Hepatocyte (in vitro differentiated cells): ENCODE measurements at regions not wholly inside any gene's neighbourhood (a gene's known extent, or its start where the extent isn't known, plus 50 kb on each side); places are given as distances from the start of the nearest gene placed in this dataset.

Experiments
- DNase-seq: peaks from one replicate; pipeline ENCODE4 v3.0.0-alpha.2; 2016; ENCODE audit warnings: low spot score
- H2AFZ ChIP-seq: fragments of 200-600 bp; sonication (generic); 2 replicates; pipeline ENCODE4 v1.6.0; 2016; ENCODE audit warnings: antibody characterized with exemption, mild to moderate bottlenecking
- H3K27ac ChIP-seq: fragments of 200-600 bp; sonication (generic); 2 replicates; pipeline ENCODE4 v1.5.1; 2016; ENCODE audit warnings: mild to moderate bottlenecking
- H3K27me3 ChIP-seq: fragments of 200-600 bp; sonication (generic); 2 replicates; pipeline ENCODE4 v1.6.1; 2016
- H3K36me3 ChIP-seq: fragments of 200-600 bp; sonication (generic); replicated peaks from 2 replicates; pipeline ENCODE4 v1.5.1; 2016; ENCODE audit warnings: low read depth; ENCODE audit not compliant: insufficient read depth
- H3K4me1 ChIP-seq: fragments of 200-600 bp; sonication (generic); 2 replicates; pipeline ENCODE4 v1.5.1; 2016; ENCODE audit warnings: mild to moderate bottlenecking, moderate library complexity; ENCODE audit not compliant: insufficient read depth
- H3K4me2 ChIP-seq: fragments of 200-600 bp; sonication (generic); 2 replicates; pipeline ENCODE4 v1.6.0; 2016
- H3K4me3 ChIP-seq: fragments of 200-600 bp; sonication (generic); 2 replicates; pipeline ENCODE4 v1.5.1; 2016; ENCODE audit warnings: mild to moderate bottlenecking
- H3K79me2 ChIP-seq: fragments of 200-600 bp; sonication (generic); 2 replicates; pipeline ENCODE4 v1.6.0; 2017; ENCODE audit warnings: mild to moderate bottlenecking
- H3K9me2 ChIP-seq: fragments of 200-600 bp; sonication (generic); replicated peaks from 2 replicates; pipeline ENCODE4 v1.6.0; 2017; ENCODE audit warnings: mild to moderate bottlenecking; ENCODE audit not compliant: insufficient read depth
- H3K9me3 ChIP-seq: fragments of 200-600 bp; sonication (generic); 2 replicates; pipeline ENCODE4 v1.5.1; 2016; ENCODE audit warnings: low read depth, mild to moderate bottlenecking
- H4K20me1 ChIP-seq: fragments of 200-600 bp; sonication (generic); 2 replicates; pipeline ENCODE4 v1.6.0; 2016; ENCODE audit warnings: mild to moderate bottlenecking; ENCODE audit not compliant: insufficient read depth, poor library complexity, severe bottlenecking
- EZH2 ChIP-seq: fragments of 200-600 bp; sonication (generic); IDR thresholded peaks from 2 replicates; pipeline ENCODE4 v1.6.1; 2016; ENCODE audit warnings: antibody characterized with exemption, mild to moderate bottlenecking, borderline replicate concordance
- EZH2phosphoT487 ChIP-seq: fragments of 200-600 bp; sonication (generic); IDR thresholded peaks from one replicate; pipeline ENCODE4 v1.6.1; 2018; ENCODE audit warnings: antibody characterized with exemption, mild to moderate bottlenecking, low read depth, moderate library complexity; ENCODE audit not compliant: unreplicated experiment, severe bottlenecking
- WGBS: methylation state at CpG from one replicate; pipeline ENCODE4 v1.1.6; 2016; ENCODE audit warnings: low lambda C conversion rate; ENCODE audit errors: missing lambda C conversion rate; 5-methylcytosine and 5-hydroxymethylcytosine counted together
- TF ChIP-seq, protein P1 (sequence below): fragments of 200-600 bp; sonication (generic); IDR thresholded peaks from 2 replicates; pipeline ENCODE4 v1.5.1; 2016; ENCODE audit warnings: antibody characterized with exemption, mild to moderate bottlenecking; ENCODE audit not compliant: poor library complexity

DNA sequence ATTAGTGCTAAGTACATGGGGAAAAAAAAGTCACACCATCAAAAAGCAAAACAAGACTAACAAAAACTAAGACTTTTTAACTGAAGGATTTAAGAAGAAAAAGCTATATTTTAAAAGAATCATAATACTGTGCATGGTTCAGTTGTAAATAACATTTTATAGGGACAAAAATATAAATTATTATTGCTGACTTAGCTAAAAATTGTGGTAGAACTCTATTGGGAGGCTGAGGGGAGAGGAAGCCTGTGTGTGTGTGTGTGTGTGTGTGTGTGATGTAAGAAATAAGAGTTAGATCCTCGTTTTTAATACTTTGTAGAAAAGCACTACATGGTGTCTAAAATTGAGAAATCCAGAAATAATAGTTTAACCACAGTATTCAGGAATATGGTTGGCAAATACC, 1950.9 kb upstream of the TENM3 start:
- Histone ChIP-seq H3K4me3 (no peak overlapping the region), H3K9me2 (no peaks in the 10 kb centered on the region), H4K20me1 (no peaks in the 10 kb centered on the region), H3K36me3 (no peaks in the 10 kb centered on the region), H3K27me3 (no peaks in the 10 kb centered on the region), H3K4me2 (no peak overlapping the region), H2AFZ (no peak overlapping the region), H3K9me3 (no peaks in the 10 kb centered on the region), H3K27ac (no peak overlapping the region), H3K79me2 (no peaks in the 10 kb centered on the region), H3K4me1 (no peaks in the 10 kb centered on the region)
- no peak for DNase-seq
- 58% methylated on average over 1 of the region's 1 CpG for WGBS
- TF ChIP-seq, protein P1, sequence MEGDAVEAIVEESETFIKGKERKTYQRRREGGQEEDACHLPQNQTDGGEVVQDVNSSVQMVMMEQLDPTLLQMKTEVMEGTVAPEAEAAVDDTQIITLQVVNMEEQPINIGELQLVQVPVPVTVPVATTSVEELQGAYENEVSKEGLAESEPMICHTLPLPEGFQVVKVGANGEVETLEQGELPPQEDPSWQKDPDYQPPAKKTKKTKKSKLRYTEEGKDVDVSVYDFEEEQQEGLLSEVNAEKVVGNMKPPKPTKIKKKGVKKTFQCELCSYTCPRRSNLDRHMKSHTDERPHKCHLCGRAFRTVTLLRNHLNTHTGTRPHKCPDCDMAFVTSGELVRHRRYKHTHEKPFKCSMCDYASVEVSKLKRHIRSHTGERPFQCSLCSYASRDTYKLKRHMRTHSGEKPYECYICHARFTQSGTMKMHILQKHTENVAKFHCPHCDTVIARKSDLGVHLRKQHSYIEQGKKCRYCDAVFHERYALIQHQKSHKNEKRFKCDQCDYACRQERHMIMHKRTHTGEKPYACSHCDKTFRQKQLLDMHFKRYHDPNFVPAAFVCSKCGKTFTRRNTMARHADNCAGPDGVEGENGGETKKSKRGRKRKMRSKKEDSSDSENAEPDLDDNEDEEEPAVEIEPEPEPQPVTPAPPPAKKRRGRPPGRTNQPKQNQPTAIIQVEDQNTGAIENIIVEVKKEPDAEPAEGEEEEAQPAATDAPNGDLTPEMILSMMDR: no peak
- no peak for TF ChIP-seq EZH2phosphoT487
- no peak for TF ChIP-seq EZH2

DNA sequence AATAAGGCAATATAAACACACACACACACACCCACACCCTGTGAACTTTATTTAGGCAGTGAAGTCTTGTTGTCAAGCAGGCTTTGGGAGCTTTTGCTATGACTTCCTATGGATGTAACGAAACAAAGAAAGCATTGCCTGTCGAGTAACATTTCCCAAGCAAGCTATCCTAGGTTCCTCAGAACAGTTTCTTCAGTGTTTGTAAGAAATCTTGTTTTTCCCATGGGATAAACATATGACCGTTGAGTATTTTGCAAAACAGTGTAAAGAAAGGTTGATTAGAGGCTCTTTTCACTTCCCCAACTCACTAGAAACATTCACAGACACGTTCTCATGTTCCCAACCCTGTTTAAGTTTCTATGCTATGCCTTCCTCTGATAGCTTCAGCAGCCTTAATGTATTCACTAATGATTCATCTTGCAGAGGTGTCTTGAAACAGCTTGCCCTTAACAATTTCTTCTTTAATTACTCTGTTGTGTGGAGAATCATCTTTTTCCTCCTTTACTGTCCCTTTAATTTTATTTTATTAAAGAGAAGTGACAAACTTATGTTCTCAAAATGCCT, 1947.1 kb upstream of the TENM3 start:
- H2AFZ ChIP-seq: no peak overlapping the region
- TF ChIP-seq, protein P1: no peak
- TF ChIP-seq EZH2phosphoT487: no peak
- TF ChIP-seq EZH2: no peak
- no peaks in the 10 kb centered on the region for H3K36me3 ChIP-seq
- H3K4me1 ChIP-seq: no peaks in the 10 kb centered on the region
- H3K4me2 ChIP-seq: no peak overlapping the region
- no peaks in the 10 kb centered on the region for H3K9me3 ChIP-seq
- H3K27ac ChIP-seq: no peak overlapping the region
- no peaks in the 10 kb centered on the region for H3K79me2 ChIP-seq
- H3K9me2 ChIP-seq: no peaks in the 10 kb centered on the region
- H4K20me1 ChIP-seq: no peaks in the 10 kb centered on the region
- no peak for DNase-seq
- WGBS: 59% methylated on average over 4 of the region's 4 CpGs
- H3K4me3 ChIP-seq: no peak overlapping the region
- no peaks in the 10 kb centered on the region for H3K27me3 ChIP-seq

DNA sequence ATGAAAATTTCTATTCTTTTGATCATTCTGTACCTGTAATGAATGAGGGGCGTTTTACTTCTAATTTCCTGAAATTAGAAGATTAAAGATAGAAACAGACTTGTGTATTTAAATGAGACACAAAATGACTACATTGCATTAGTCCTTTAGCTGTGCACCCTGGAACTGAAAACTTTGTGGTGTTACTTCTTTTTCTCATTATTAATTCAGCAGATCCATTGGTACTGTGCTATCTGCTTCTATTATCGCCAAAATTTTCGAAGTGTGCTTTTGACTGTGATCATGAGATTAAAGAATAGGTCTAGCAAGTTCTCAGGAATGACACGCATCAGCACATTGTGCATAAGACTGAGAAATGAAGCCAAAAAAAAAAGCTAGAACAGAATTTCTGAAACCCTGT, 1938.9 kb upstream of the TENM3 start:
- Histone ChIP-seq H3K27ac (no peak overlapping the region), H2AFZ (no peak overlapping the region), H3K9me3 (no peaks in the 10 kb centered on the region), H3K4me3 (no peak overlapping the region), H3K4me1 (no peaks in the 10 kb centered on the region), H3K4me2 (no peak overlapping the region), H3K79me2 (no peaks in the 10 kb centered on the region), H3K27me3 (no peaks in the 10 kb centered on the region), H3K9me2 (no peaks in the 10 kb centered on the region), H4K20me1 (no peaks in the 10 kb centered on the region), H3K36me3 (no peaks in the 10 kb centered on the region)
- no peak for TF ChIP-seq EZH2
- no peak for TF ChIP-seq EZH2phosphoT487
- TF ChIP-seq, protein P1: no peak
- 69% methylated on average over 4 of the region's 4 CpGs for WGBS
- DNase-seq: no peak

DNA sequence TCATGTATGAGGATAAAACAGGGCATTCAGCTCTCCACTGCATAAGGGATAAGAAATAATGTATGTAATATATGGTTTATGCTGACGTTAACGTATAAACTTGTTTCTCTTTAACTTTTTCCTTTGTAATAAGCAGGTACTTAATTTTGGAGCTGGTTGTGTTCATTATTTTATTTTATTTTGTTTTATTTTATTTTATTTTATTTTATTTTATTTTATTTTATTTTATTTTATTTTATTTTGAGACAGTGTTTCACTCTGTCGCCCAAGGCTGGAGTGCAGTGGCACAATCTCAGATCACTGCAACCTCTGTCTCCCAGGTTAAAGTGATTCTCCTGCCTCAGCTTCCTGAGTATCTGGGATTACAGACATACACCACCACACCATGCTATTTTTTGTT, 1932.6 kb upstream of the TENM3 start:
- H3K9me3 ChIP-seq: no peaks in the 10 kb centered on the region
- no peaks in the 10 kb centered on the region for H3K36me3 ChIP-seq

More for the DNA sequence above, 1932.6 kb upstream of the TENM3 start:
- Histone ChIP-seq H3K4me3 (no peak overlapping the region), H3K4me1 (no peaks in the 10 kb centered on the region), H4K20me1 (no peaks in the 10 kb centered on the region), H3K27me3 (no peaks in the 10 kb centered on the region), H3K9me2 (no peaks in the 10 kb centered on the region), H3K4me2 (no peak overlapping the region), H3K27ac (no peak overlapping the region), H2AFZ (no peak overlapping the region), H3K79me2 (no peaks in the 10 kb centered on the region)
- WGBS: 95% methylated on average over 3 of the region's 3 CpGs
- TF ChIP-seq EZH2phosphoT487 (no peak), EZH2 (no peak)
- TF ChIP-seq, protein P1: no peak
- no peak for DNase-seq
